Lung (tissue), 11 donors: ENCODE measurements at regions not wholly inside any gene's neighbourhood (a gene's known extent, or its start where the extent isn't known, plus 50 kb on each side); places are given as distances from the start of the nearest gene placed in this dataset.

Experiments used
- ATAC-seq: fragments of 200-7000 bp; cut with Tn5 transposase; one replicate; pipeline ENCODE4 v1.9.1; 2020; ENCODE audit warnings: moderate number of reproducible peaks; ENCODE audit not compliant: insufficient read depth, low FRiP score
- DNase-seq, 3 donors: peaks; one replicate each; pipeline ENCODE4 v3.0.0-alpha.2; 2013 to 2017
- H3K27ac ChIP-seq, 2 donors: one replicate each; pipeline ENCODE4 v1.5.1; 2013; ENCODE audit warnings: mild to moderate bottlenecking in 2 of 2, moderate library complexity in 2 of 2, control low read depth in 1 of 2, inconsistent platforms in 1 of 2, low read depth in 1 of 2, low read length in 1 of 2
- H3K27me3 ChIP-seq, 3 donors: one replicate each; pipeline ENCODE4 v1.5.1; 2013; ENCODE audit warnings: low read length in 2 of 3; ENCODE audit not compliant: control insufficient read depth in 3 of 3, insufficient read depth in 3 of 3
- H3K36me3 ChIP-seq, 4 donors: one replicate each; pipeline ENCODE4 v1.5.1; 2013; ENCODE audit warnings: low read length in 4 of 4, mild to moderate bottlenecking in 1 of 4, moderate library complexity in 1 of 4; ENCODE audit not compliant: control insufficient read depth in 4 of 4, insufficient read depth in 4 of 4
- H3K4me1 ChIP-seq, 5 donors: one replicate each; pipeline ENCODE4 v1.5.1; 2013; ENCODE audit warnings: low read length in 5 of 5, mild to moderate bottlenecking in 2 of 5, moderate library complexity in 1 of 5; ENCODE audit not compliant: control insufficient read depth in 5 of 5, insufficient read depth in 5 of 5
- H3K4me3 ChIP-seq: one replicate; pipeline ENCODE4 v1.5.1; 2013; ENCODE audit warnings: mild to moderate bottlenecking, control low read depth, moderate library complexity
- H3K9ac ChIP-seq, 2 donors: one replicate each; pipeline ENCODE4 v1.5.1; 2013; ENCODE audit warnings: low read length in 2 of 2, control low read depth in 1 of 2; ENCODE audit not compliant: insufficient read depth in 1 of 2
- H3K9me3 ChIP-seq, 4 donors: one replicate each; pipeline ENCODE4 v1.5.1; 2013; ENCODE audit warnings: low read length in 3 of 4, mild to moderate bottlenecking in 1 of 4, moderate library complexity in 1 of 4; ENCODE audit not compliant: control insufficient read depth in 4 of 4, insufficient read depth in 3 of 4
- CTCF ChIP-seq: IDR thresholded peaks from 2 replicates; pipeline ENCODE4 v1.5.1; 2012; ENCODE audit warnings: mild to moderate bottlenecking; ENCODE audit errors: control extremely low read depth, extremely low read depth
- WGBS, 2 donors: extraction: QIAGEN DNeasy Blood & Tissue Kit; methylation state at CpG; one replicate each; pipeline ENCODE4 v1.1.7; 2013; 5-methylcytosine and 5-hydroxymethylcytosine counted together
- donor health status: control.
- donor health status: control.
- donor health status: Bipolar disorder and iron deficiency.
- donor health status: healthy.
- donor health status: DM: yes; HTN: yes; CAD: no.

GRCh38 chr20:21607971-21608725, 94.3 kb upstream of the NKX2-2 start:
- H3K4me3 ChIP-seq: no peak overlapping the region
- peaks cover 0 to 3% (median 0%) of the 10 kb centered on the region in 3 donors for H3K27me3 ChIP-seq
- ATAC-seq (no peak), DNase-seq (no peak)
- H3K9me3 ChIP-seq: peaks cover 0 to 11% (median 0%) of the 10 kb centered on the region in 4 donors
- 46 to 52% methylated on average over 38 of the region's 38 CpGs for WGBS, 2 donors
- no peaks in the 10 kb centered on the region for H3K4me1 ChIP-seq
- no peaks in the 10 kb centered on the region for H3K36me3 ChIP-seq
- H3K27ac ChIP-seq: no peak overlapping the region
- no peak for TF ChIP-seq CTCF
- no peak overlapping the region for H3K9ac ChIP-seq

DNA sequence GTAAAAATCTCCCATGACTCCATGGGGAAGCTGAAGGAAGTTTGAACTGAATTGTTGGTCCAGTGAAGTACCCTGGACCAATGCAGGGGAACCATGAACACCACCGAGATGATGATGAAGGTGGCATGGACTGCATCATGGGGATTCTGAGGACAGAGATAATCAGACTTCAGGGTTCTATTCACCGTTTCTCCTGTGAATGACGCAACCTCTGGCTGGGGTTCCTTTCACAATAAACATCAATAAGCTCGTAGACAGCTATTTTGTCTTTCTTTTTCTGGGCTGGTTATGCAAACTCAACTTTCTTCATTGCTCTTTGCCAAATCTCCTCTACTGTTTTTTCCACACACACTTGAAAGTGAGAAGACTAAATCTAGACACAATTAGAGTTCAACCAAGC, 87.9 kb upstream of the NKX2-2 start:
- H3K4me3 ChIP-seq: no peak overlapping the region
- WGBS, 2 donors: 70 to 74% methylated on average over 4 of the region's 4 CpGs
- peaks cover 0 to 10% (median 0%) of the 10 kb centered on the region in 4 donors for H3K9me3 ChIP-seq
- no peaks in the 10 kb centered on the region for H3K27me3 ChIP-seq
- TF ChIP-seq CTCF: no peak
- no peak overlapping the region for H3K9ac ChIP-seq
- no peaks in the 10 kb centered on the region for H3K36me3 ChIP-seq
- no peak for ATAC-seq
- no peaks in the 10 kb centered on the region for H3K4me1 ChIP-seq
- no peak overlapping the region for H3K27ac ChIP-seq
- DNase-seq: no peak

- no peak for DNase-seq
- 68 to 71% methylated on average over 4 of the region's 4 CpGs for WGBS, 2 donors
- H3K36me3 ChIP-seq: no peaks in the 10 kb centered on the region
- no peaks in the 10 kb centered on the region for H3K9me3 ChIP-seq
- H3K4me1 ChIP-seq: no peaks in the 10 kb centered on the region
- ATAC-seq: no peak
- peaks cover 0 to 2% (median 0%) of the 10 kb centered on the region in 3 donors for H3K27me3 ChIP-seq
- no peak overlapping the region for H3K4me3 ChIP-seq
- H3K27ac ChIP-seq: no peak overlapping the region
- TF ChIP-seq CTCF: no peak
- H3K9ac ChIP-seq: no peak overlapping the region
Observed at GRCh38 chr20:21586682-21587081, 72.8 kb upstream of the NKX2-2 start.
